ENCODE measurements at regions not wholly inside any gene's neighbourhood (a gene's known extent, or its start where the extent isn't known, plus 50 kb on each side); places are given as distances from the start of the nearest gene placed in this dataset.

GRCh38 chrX:38935561-38935960, 134.3 kb downstream of the MID1IP1 start:
- TF ChIP-seq ETS1 (conservative IDR thresholded peaks at IDR 0.05; ENCODE audit: control insufficient read depth, low read depth, low read length) = no peak
- TF ChIP-seq FOSL1 (tag; conservative IDR thresholded peaks at IDR 0.05) = no peak
- no peak for TF ChIP-seq EZH2 (IDR thresholded peaks at IDR 0.05; ENCODE audit: borderline replicate concordance, low read depth, low read length)
- no peak for TF ChIP-seq HMG20A (CRISPR knock-in tag; conservative IDR thresholded peaks at IDR 0.05)
- TF ChIP-seq CTCF (IDR thresholded peaks at IDR 0.05 in 2 of 3, conservative IDR thresholded peaks at IDR 0.05 in 1 of 3; ENCODE audit: insufficient read depth in 2 of 3, low read depth in 1 of 3, low read length in 3 of 3) = no peak
- no peak for TF ChIP-seq ZNF561 (CRISPR knock-in tag; conservative IDR thresholded peaks at IDR 0.05)
